PC-3 (cell line): ENCODE measurements at regions not wholly inside any gene's neighbourhood (a gene's known extent, or its start where the extent isn't known, plus 50 kb on each side); places are given as distances from the start of the nearest gene placed in this dataset.

Source experiments
- ATAC-seq: fragments of 200-7000 bp; cut with Tn5 transposase; 2 replicates; pipeline ENCODE4 v1.9.1; 2020; ENCODE audit warnings: mild to moderate bottlenecking, moderate library complexity
- BruUV-seq: library from RNA; stranded (reverse); fragments of 400-500 nt; replicated peaks from 2 replicates; lab custom pipeline; 2021; lab: Mats Ljungman, UMichigan
- CTCF ChIA-PET: fragments of 300-600 bp; sonication (Branson Sonifier 250); formaldehyde crosslinking; loops from one replicate; lab custom pipeline; 2022; ENCODE audit warnings: antibody characterized with exemption; lab: Charles Lee
- POLR2A ChIA-PET: fragments of 300-600 bp; sonication (Branson Sonifier 250); formaldehyde crosslinking; loops from one replicate; lab custom pipeline; 2022; ENCODE audit warnings: antibody characterized with exemption; ENCODE audit not compliant: unreplicated experiment; lab: Charles Lee
- DNase-seq: peaks from one replicate; pipeline ENCODE4 v3.0.0-alpha.2; 2015
- H2AFZ ChIP-seq: fragments of 300-600 bp; sonication (generic); 2 replicates; pipeline ENCODE4 v1.6.0; 2016; ENCODE audit warnings: antibody characterized with exemption, low read length
- H3F3A ChIP-seq: fragments of 300-600 bp; sonication (generic); one replicate; pipeline ENCODE4 v1.6.0; 2017; ENCODE audit warnings: antibody characterized with exemption, low read length, control low read depth, mild to moderate bottlenecking; ENCODE audit not compliant: unreplicated experiment
- H3K27ac ChIP-seq: fragments of 300-600 bp; sonication (generic); 2 replicates; pipeline ENCODE4 v1.5.1; 2016; ENCODE audit warnings: mild to moderate bottlenecking, low read length
- H3K27me3 ChIP-seq: fragments of 300-600 bp; sonication (generic); 2 replicates; pipeline ENCODE4 v1.6.1; 2016; ENCODE audit warnings: low read length, mixed read lengths
- H3K36me3 ChIP-seq: fragments of 300-600 bp; sonication (generic); 2 replicates; pipeline ENCODE4 v1.6.1; 2016; ENCODE audit warnings: low read depth, mixed run types, low read length, mixed read lengths
- H3K4me1 ChIP-seq: fragments of 300-600 bp; sonication (generic); 2 replicates; pipeline ENCODE4 v1.5.1; 2016; ENCODE audit warnings: low read length; ENCODE audit not compliant: insufficient read depth
- H3K4me2 ChIP-seq: fragments of 300-600 bp; sonication (generic); 2 replicates; pipeline ENCODE4 v1.6.0; 2016; ENCODE audit warnings: low read length
- H3K4me3 ChIP-seq: fragments of 300-600 bp; sonication (generic); 2 replicates; pipeline ENCODE4 v1.5.1; 2016; ENCODE audit warnings: mild to moderate bottlenecking, low read length, mixed read lengths
- H3K79me2 ChIP-seq: fragments of 300-600 bp; sonication (generic); 2 replicates; pipeline ENCODE4 v1.6.1; 2017; ENCODE audit warnings: low read length, mixed read lengths
- H3K9ac ChIP-seq: fragments of 300-600 bp; sonication (generic); 2 replicates; pipeline ENCODE4 v1.6.0; 2016; ENCODE audit warnings: mild to moderate bottlenecking, low read length
- H3K9me2 ChIP-seq: fragments of 300-600 bp; sonication (generic); replicated peaks from 2 replicates; pipeline ENCODE4 v1.6.1; 2016; ENCODE audit warnings: mixed run types, low read length, mixed read lengths
- H3K9me3 ChIP-seq: fragments of 300-600 bp; sonication (generic); 2 replicates; pipeline ENCODE4 v1.6.1; 2016; ENCODE audit warnings: low read length, mixed read lengths
- H4K20me1 ChIP-seq: fragments of 300-600 bp; sonication (generic); 2 replicates; pipeline ENCODE4 v1.6.1; 2016; ENCODE audit warnings: low read length, mixed read lengths
- EZH2 ChIP-seq: fragments of 300-600 bp; sonication (generic); IDR thresholded peaks from one replicate; pipeline ENCODE4 v1.6.1; 2017; ENCODE audit warnings: antibody characterized with exemption, mild to moderate bottlenecking, low read length; ENCODE audit not compliant: unreplicated experiment
- EZH2phosphoT487 ChIP-seq: fragments of 300-600 bp; sonication (generic); IDR thresholded peaks from 2 replicates; pipeline ENCODE4 v1.6.1; 2018; ENCODE audit warnings: mild to moderate bottlenecking, antibody characterized with exemption, low read length, borderline replicate concordance
- intact Hi-C: fragments of 100-400 bp; cut with micrococcal nuclease; formaldehyde crosslinking; loops from 2 replicates; pipeline ENCODE4 v1.9.0; 2023
- TF ChIP-seq, protein P1 (sequence below): fragments of 300-600 bp; sonication (generic); conservative IDR thresholded peaks from 2 replicates; pipeline ENCODE4 v1.5.1; 2017; ENCODE audit warnings: antibody characterized with exemption, low read depth, mild to moderate bottlenecking, low read length

DNA sequence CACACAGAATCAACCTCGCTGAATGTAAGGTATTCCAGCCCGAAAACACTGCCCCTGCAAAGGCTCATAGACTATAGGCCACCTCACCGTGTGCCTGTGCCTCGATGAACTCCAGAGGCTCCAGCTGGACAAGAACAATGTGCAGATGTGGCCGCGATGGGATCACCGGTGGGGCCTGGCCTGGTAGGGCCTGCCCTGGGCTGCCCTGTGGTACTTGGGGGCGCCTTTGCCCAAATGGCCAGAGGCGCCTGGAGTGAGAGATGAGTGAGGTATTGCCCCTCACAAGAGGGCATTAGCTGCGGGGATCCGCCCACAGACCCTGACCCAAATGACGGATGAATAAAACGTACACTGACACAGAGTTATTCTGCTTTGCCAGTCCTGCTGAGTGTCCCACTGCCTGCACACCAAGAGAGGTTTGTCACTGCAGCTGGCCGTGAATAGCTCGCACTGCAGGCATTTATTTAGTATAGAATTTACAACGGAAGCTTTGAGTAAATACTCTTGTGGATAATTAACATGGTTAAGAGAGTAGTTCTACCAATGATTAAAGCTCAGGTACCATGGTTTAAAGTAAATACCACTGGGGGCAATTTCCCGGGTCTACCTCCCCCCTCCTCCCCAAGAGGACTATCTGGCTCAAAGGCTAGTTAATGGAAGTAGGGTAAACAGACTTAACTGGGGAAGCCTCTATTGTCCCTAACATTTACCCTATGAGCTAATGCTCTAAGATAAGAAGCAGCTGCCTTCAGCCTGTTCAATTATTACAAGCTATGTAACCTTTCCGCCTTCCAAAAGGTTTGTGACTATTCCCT, 101.1 kb upstream of the IGLL5 start:
- ATAC-seq (no peak), DNase-seq (no peak)
- TF ChIP-seq, protein P1, sequence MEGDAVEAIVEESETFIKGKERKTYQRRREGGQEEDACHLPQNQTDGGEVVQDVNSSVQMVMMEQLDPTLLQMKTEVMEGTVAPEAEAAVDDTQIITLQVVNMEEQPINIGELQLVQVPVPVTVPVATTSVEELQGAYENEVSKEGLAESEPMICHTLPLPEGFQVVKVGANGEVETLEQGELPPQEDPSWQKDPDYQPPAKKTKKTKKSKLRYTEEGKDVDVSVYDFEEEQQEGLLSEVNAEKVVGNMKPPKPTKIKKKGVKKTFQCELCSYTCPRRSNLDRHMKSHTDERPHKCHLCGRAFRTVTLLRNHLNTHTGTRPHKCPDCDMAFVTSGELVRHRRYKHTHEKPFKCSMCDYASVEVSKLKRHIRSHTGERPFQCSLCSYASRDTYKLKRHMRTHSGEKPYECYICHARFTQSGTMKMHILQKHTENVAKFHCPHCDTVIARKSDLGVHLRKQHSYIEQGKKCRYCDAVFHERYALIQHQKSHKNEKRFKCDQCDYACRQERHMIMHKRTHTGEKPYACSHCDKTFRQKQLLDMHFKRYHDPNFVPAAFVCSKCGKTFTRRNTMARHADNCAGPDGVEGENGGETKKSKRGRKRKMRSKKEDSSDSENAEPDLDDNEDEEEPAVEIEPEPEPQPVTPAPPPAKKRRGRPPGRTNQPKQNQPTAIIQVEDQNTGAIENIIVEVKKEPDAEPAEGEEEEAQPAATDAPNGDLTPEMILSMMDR = no peak
- TF ChIP-seq EZH2 (no peak), EZH2phosphoT487 (no peak)
- H3K27me3 ChIP-seq = peaks cover 42% of the 10 kb centered on the region
- no peak overlapping the region for H3K4me3 ChIP-seq
- no peak overlapping the region for H2AFZ ChIP-seq
- H3K9me3 ChIP-seq = no peaks in the 10 kb centered on the region
- BruUV-seq = no TSS peak
- intact Hi-C loops = loop anchor here (5.0 kb wide), 2 partner anchors 91 to 171 kb away; no protein-coding TSS in a partner anchor
- no peaks in the 10 kb centered on the region for H3F3A ChIP-seq
- no peak overlapping the region for H3K4me2 ChIP-seq
- H3K9me2 ChIP-seq = no peaks in the 10 kb centered on the region
- ChIA-PET POLR2A (no interaction called here), CTCF (no interaction called here)
- H3K9ac ChIP-seq = no peak overlapping the region
- no peaks in the 10 kb centered on the region for H3K4me1 ChIP-seq
- no peaks in the 10 kb centered on the region for H3K36me3 ChIP-seq
- no peaks in the 10 kb centered on the region for H4K20me1 ChIP-seq
- no peaks in the 10 kb centered on the region for H3K79me2 ChIP-seq
- no peak overlapping the region for H3K27ac ChIP-seq

DNA sequence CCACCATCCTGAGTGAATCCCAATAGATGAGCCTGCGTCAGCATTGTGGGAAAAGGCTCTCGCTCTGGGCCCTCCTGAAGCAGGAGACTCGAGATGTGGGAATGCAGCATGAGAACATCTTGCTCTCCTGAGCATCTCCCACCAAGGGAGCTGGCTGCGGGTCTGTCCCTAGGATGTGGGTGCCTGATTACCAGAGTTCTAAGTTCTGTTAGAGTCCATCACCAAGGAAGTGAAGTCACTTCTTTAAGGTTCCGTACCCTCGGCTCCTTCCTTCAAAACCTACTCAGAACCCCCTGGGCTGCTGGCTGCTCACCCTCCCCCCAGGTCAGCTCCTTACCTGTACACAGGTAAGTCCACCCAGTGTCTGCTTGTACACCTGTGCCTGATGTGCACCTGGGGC, 100.5 kb upstream of the IGLL5 start:
- no peaks in the 10 kb centered on the region for H3K4me1 ChIP-seq
- H3K79me2 ChIP-seq = no peaks in the 10 kb centered on the region
- H3K36me3 ChIP-seq = no peaks in the 10 kb centered on the region
- H2AFZ ChIP-seq = no peak overlapping the region
- H3K4me3 ChIP-seq = no peak overlapping the region
- no TSS peak for BruUV-seq
- ATAC-seq (no peak), DNase-seq (no peak)
- intact Hi-C loops = loop anchor here (5.0 kb wide), 2 partner anchors 90 to 170 kb away; no protein-coding TSS in a partner anchor
- CTCF ChIA-PET = no interaction called here
- no peaks in the 10 kb centered on the region for H3F3A ChIP-seq
- TF ChIP-seq EZH2phosphoT487 (no peak), EZH2 (no peak)
- TF ChIP-seq, protein P1 = no peak
- H3K27ac ChIP-seq = no peak overlapping the region
- peaks cover 37% of the 10 kb centered on the region for H3K27me3 ChIP-seq
- H4K20me1 ChIP-seq = no peaks in the 10 kb centered on the region
- POLR2A ChIA-PET = no interaction called here
- no peak overlapping the region for H3K9ac ChIP-seq
- no peak overlapping the region for H3K4me2 ChIP-seq
- H3K9me2 ChIP-seq = no peaks in the 10 kb centered on the region
- no peaks in the 10 kb centered on the region for H3K9me3 ChIP-seq
